ENCODE measurements at regions not wholly inside any gene's neighbourhood (a gene's known extent, or its start where the extent isn't known, plus 50 kb on each side); places are given as distances from the start of the nearest gene placed in this dataset.
"Not testable (repeated sequence)": the region's sequence is repeated elsewhere in the genome, so short reads cannot be mapped to it uniquely, and the experiment has no call there.

DNA sequence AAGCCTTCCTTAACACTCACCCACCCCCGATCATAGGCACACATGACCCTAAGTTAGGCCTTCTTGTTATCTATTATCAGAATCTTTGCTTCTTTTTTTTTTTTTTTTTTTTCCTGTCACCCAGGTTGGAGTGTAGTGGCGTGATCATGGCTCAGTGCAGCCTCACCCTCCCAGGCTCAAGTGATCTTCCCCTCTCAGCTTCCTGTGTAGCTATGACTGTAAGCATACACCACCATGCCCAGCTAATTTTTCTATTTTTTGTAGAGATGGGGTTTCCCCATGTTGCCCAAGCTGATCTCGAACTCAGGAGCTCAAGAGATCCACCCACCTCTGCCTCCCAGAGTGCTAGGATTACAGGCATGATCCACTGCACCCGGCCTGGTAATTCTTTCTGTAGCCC is 328.7 kb downstream of the NR4A2 start:
- no peak for DNase-seq

GRCh38 chr2:156001851-156002250 is 330.7 kb downstream of the NR4A2 start:
- no peak for DNase-seq

DNA sequence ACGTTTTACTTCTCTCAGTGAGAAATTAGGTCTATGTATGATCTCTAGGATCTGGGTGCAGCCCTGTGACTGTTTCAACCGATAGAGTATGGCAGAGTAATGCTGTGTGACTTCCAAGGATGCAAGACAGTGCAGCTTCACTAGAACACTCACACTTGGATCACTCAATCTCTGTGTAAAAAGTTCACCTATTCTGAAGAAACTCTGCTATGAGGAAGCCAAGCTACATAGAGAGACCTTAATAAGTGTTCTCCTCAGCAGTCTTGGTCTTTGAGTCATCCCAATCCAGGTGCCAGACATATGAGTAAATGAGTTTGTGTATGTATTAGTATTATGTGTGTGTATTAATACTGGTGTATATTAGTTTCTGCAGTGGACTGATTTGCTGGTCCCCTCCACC is 335.0 kb downstream of the NR4A2 start:
- no peak for DNase-seq

- DNase-seq = no peak
These were observed 338.2 kb downstream of the NR4A2 start for GRCh38 chr2:155994315-155994714.

GRCh38 chr2:155983845-155984244 is 348.7 kb downstream of the NR4A2 start:
- DNase-seq = no peak

DNA sequence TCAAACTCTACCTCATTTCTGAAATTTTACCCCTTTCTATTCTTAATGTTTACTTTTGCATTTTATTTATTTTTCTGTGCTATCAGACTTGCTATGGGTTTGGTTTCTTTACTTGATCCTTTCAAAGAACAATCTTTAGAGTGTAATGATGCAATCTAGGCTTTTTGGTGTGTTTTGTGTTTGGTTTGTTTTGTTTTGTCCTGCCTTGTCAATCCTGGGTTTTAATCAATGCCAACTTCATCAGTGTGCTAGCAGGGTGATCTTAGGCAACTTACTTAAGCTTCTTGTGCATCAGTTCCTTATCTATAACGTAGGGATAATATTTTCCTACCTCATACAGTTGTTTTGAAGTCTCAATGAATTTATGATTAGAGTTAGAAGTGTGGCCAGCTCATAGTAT is 350.4 kb downstream of the NR4A2 start:
- DNase-seq = no peak

DNA sequence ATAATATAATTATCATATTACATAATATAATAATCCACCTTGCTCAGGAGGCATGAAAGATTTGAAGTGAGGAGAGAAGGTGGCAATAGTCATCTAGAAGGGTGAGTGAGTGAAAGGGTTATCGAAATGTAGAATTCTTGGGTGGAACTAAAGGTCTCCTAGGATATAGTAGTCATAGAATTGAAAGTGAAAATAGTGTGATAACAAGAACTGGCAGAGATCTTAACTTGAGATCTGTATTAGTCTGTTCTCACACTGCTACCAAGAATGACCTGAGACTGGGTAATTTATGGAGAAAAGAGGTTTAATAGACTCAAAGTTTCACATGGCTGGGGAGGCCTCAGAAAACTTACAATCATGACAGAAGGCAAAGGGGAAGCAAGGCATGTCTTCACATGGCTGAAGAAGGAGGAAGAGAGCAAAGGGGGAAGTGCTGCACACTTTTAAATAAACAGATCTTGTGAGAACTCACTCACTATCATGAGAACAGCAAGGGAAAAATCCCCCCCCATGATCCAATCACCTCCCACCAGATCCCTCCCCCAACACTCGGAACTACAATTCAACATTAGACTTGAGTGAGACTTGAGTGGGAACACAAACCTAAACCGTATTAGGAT is 351.5 kb downstream of the NR4A2 start:
- no peak for DNase-seq

- no peak for DNase-seq
These were observed 356.8 kb downstream of the NR4A2 start for GRCh38 chr2:155975734-155976133.

- DNase-seq = no peak
These were observed 359.6 kb downstream of the NR4A2 start for GRCh38 chr2:155972916-155973315.

DNA sequence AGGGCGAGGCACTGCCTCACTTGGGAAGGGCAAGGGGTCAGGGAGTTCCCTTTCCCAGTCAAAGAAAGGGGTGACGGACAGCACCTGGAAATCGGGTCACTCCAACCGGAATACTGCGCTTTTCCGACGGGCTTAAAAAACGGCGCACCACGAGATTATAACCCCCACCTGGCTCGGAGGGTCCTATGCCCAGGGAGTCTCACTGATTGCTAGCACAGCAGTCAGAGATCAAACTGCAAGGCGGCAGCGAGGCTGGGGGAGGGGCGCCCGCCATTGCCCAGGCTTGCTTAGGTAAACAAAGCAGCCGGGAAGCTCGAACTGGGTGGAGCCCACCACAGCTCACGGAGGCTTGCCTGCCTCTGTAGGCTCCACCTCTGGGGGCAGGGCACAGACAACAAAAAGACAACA is 366.5 kb downstream of the NR4A2 start:
- DNase-seq = not testable (repeated sequence)

- DNase-seq = no peak
These were observed 367.0 kb downstream of the NR4A2 start for GRCh38 chr2:155965415-155966063.

GRCh38 chr2:155961641-155962040 is 370.9 kb downstream of the NR4A2 start:
- DNase-seq = no peak

- no peak for DNase-seq
These were observed 373.7 kb downstream of the NR4A2 start for GRCh38 chr2:155958834-155959233.

DNA sequence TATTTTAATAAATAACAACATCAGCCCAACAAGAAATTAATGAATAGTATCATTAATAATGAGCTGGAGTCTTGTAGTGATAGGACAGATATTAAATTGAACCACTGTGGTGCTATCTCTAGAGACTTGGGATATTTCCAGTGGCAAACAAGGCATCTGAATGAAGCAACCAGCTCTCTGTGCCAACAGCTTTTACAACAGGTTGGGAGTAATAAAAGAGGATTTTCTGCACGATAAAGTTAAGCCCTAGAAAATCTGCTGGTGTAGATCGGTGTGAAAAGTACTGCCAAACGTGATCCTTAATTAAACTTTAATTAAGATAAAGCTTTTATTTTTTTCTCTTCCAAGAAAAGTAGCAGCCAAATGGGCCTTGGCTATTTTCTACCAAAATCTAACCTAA is 385.5 kb downstream of the NR4A2 start:
- DNase-seq = no peak

DNA sequence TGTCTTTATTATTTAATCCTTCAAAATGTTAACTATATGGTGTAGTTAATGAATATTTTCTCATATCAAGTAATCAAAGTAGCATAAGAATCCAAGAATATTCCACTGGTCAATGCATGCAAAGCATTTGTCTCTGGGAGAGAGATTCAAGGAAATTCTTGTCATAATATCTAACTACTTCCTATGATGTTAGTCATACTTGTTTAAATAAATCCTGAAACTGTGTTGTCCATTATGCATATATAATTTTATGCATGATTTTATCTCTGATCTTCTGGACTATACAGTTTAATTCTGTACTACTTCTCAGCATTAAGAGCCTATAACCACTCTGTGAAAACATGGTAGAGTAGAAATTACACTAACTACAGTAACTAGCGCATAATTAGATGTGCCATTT is 388.3 kb downstream of the NR4A2 start:
- no peak for DNase-seq

DNA sequence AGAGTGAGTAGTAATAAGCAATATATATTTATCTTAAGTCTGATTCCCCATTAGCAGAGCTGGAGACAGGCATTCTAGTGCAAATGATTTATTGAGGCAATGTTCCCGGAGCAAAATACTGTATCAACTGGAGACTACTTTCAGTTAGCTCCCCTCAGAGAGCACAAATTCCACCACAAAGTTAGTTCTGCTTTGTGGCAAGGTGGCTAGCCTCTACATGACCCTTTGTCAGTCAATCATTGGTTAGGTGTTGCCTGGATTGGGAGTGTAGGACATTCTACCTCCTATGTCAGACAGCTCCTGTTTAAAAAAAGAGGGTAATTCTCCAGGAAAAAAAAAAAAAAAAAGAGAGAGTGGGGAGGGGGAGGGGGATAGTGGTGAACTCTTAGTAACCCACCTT is 402.2 kb downstream of the NR4A2 start:
- no peak for DNase-seq

GRCh38 chr2:155917380-155917779 is 415.1 kb downstream of the NR4A2 start:
- DNase-seq = no peak

DNA sequence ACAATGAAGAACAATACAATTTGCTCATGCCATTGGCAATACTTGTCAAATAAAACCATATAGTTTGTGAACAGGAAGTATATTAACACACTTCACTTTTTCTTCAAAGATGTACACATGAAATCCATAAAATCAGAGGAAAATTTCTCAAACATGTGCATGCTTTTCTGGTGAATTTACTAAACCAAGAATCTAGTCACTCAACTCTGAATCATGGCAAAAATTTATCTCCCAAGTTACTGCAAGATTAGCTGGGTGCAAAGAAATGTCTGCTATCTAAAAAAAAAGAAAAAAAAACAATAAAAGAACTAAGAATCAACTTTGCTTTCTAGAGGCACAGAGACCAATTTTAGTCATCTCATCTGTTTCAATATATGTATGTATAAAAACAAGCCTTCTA is 419.2 kb downstream of the NR4A2 start:
- no peak for DNase-seq

GRCh38 chr2:155908567-155908966 is 424.0 kb downstream of the NR4A2 start:
- DNase-seq = no peak

- DNase-seq = no peak
These were observed 425.3 kb downstream of the NR4A2 start for GRCh38 chr2:155907211-155907610.

GRCh38 chr2:155905657-155906056 is 426.9 kb downstream of the NR4A2 start:
- no peak for DNase-seq

DNA sequence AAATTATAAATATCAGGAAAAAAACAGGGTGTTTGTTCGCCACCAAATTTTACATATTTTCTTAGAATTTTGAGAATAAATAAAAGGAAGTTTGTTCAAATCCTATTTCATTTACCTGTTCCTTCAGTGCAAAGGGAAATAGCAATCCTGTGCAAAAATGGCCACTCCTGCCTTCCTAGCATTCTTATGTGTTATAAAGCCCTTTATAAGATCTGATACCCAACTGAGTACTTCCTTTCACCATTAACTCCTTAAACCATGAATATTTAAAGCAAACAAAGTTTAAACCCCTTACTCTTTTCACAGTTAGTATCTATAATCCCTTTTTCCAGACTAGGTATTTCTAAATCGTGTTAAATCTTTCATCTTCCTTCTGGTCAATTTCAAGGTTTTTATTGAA is 427.8 kb downstream of the NR4A2 start:
- no peak for DNase-seq

DNA sequence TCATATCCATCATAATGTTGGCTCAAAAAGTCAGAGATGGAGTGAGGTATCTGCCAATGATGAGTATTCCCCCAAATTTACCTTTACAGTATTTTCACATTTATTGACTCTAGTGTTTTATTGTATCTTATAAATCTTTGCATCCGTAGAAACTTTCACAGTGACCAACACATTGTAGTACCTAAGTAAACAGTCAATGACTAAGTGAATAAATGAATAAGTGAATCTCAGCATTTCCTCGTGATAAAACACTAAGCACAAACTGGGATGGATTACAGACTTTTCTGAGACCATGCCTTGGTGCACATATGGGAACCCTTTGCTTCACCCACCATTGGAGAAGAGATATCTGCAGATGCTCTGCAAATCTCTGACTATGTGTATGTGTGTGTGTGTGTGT is 429.9 kb downstream of the NR4A2 start:
- DNase-seq = no peak

DNA sequence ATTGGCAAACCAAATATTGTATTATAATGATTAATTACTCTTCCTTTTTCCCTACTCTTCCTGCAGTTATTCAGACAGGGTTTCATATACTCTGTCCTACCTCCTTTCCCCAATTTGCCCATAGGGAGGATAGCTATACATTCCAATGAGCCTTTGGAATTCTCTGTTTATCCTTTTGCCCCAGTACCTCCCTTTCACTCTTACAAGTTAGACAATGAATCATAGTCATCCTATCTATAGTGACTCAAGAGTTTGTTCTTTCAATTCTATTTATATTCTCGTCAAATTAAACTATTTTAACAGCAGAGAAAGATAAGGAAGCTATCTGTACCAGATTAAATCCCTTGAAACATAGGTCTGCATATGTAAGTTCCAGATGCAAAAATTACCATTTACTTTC is 437.5 kb downstream of the NR4A2 start:
- DNase-seq = no peak

DNA sequence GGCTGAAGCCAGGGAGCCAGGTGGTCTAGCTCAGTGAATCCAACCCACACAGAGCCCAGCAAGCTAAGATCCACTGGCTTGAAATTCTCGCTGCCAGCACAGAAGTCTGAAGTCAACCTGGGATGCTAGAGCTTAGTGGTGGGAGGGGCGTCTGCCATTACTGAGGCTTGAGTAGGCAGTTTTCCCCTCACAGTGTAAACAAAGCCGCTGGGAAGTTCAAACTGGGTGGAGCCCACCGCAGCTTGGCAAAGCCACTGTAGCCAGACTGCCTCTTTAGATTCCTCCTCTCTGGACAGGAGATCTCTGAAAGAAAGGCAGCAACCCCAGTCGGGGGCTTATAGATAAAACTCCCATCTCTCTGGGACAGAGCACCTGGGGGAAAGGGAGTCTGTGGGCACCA is 452.1 kb downstream of the NR4A2 start:
- not testable (repeated sequence) for DNase-seq
